DMS53 treated with DMSO at 0.1 percent for 48 hours (cell line): ENCODE measurements at regions not wholly inside any gene's neighbourhood (a gene's known extent, or its start where the extent isn't known, plus 50 kb on each side); places are given as distances from the start of the nearest gene placed in this dataset.

Source experiments
- DNase-seq: peaks from one replicate; lab custom pipeline; 2025; ENCODE audit not compliant: unreplicated experiment; lab: John Stamatoyannopoulos, UW

- DNase-seq, result no peak
Observed at GRCh38 chr10:3016016-3016415, 51.3 kb upstream of the PFKP start.

- DNase-seq, result no peak
Observed at GRCh38 chr10:3014968-3015367, 52.4 kb upstream of the PFKP start.

DNA sequence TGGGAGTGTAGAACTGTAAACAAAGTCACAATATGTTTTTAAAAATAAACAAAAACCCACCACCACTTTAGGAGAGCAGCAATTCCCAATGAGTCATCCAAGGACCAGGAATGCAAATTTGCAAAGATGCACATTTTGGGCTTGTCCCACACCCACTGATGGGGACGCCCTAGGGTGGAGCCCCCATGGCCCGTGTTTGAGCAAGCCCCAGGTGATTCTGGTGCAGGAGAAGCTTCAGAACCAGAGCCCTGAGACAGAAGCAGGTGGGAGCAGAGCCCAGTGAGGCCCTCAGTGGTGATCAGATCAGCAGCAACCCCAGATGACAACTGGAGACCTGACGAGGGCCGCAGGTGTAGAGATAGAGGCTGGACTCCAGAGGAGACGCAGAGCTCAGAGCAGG is 55.1 kb upstream of the PFKP start:
- DNase-seq, result no peak

DNA sequence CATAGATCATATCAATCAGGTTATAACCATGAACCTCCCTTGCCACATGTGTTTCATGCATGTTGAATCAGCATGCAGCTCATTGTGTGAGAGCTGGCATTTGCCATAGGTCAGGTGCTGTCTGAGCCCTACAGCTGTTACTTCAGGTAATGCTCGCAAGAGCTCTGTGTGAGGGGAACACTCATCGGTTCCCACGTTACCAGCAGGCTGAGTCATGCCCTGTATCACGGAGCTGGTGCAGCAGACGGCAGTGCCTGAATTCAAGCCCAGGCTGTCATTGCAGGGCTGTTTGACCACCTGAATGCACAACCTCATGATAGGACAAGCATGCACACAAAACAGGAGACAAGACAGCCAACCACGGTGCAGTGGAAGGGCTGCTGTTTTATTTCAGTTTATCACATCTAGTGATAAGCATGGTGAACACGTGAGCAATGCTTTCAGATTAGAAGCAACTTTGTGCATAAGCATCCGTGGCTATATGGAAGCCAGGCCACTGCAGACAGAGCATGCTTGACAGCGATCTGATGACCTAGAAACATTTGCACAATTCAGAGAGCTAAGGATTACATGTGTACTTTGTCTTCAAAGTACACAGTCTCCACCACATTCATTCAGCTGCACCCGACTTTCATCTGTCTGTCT is 56.4 kb upstream of the PFKP start:
- DNase-seq, result no peak

GRCh38 chr10:3010334-3010733 is 57.0 kb upstream of the PFKP start:
- DNase-seq, result no peak

DNA sequence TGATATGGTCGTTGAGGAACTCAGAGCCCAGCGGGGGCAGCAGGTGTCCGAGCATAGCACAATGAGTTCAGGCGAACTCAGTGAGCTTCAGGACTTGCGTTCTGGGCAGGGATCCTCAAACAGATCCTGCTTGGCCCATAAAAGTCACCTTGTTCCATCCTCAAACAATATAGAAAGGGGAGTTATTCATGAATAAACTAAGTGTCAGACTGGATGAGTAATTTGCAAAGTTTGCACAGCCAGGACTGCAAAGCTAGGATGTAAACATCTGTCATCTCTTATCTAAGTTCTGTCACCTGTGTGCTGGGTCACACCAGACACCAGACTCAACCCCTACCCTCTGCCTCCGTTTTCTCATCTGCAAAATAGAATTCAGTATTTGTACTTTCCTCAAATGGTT is 58.0 kb upstream of the PFKP start:
- DNase-seq, result no peak

DNA sequence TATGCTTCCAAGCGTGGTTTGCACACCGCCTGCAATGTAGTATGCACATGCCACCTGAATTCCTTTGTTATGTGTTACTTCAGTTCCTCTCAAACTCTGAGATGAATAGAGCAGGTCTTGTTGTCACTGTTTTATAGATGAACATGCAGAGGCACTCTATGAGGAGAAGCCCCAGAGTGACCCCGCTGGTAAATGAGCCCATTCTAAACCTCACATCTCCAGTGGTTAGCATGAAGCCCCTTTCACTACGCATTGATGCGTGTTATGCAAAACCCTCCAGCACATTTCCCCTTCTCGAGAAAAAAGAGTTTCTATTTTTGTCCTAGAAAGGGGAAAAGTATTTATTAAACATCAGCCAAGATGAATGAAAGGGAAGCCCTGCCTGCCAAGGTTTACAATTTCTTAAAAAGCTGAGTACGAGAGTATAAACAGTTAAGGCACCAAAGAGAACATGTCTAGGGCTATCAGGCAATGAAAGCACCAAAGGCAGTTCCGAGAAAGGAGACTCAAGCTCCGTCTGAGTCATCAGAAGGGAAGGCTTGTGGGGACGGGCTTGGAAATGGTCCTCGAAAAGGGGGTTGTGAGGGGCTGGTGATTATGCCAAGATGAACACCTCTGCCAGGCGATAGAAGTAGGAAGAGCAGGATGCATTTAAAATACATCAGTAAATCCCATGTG is 58.7 kb upstream of the PFKP start:
- no peak for DNase-seq

DNA sequence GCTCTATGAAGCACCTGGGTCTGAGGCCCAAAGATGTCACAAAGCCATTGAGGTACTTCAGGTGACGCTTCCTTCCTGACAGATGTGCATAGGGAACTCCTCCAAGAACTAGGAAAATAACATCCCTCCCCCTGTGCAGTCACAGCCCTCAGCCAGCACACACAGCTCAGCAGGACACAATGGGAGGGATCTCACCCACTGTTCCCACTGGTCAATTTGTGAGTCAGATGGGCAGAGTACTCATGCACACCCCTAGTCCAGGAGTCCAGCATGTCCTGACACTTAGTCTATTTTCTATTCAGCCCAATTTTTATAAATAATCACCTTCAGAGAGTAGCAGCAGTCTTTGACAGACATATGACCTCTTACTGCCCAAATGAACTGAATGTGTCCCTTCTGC is 60.7 kb upstream of the PFKP start:
- no peak for DNase-seq

- DNase-seq, result no peak
Observed at GRCh38 chr10:3006093-3006492, 61.3 kb upstream of the PFKP start.

- no peak for DNase-seq
Observed at GRCh38 chr10:3002304-3002703, 65.0 kb upstream of the PFKP start.

DNA sequence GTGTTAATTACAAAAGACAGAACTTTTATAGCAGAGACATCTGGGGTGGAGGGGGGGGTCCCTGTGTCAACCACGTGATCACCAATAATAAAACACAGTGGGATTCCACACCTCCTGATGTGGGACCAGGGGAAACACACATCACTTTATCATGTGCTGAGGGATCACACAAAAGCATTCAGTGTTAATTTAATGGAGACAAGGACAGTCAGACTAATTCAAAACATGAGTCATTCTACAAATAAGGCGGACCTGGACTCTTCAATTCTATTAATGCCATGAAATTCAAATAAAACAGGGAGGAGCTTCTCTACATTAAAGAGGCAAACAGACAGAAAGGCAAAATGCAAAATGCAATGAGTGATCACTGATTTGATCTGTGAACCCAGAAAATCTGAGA is 67.3 kb upstream of the PFKP start:
- DNase-seq, result no peak

- DNase-seq, result no peak
Observed at GRCh38 chr10:2994221-2994961, 73.0 kb upstream of the PFKP start.

DNA sequence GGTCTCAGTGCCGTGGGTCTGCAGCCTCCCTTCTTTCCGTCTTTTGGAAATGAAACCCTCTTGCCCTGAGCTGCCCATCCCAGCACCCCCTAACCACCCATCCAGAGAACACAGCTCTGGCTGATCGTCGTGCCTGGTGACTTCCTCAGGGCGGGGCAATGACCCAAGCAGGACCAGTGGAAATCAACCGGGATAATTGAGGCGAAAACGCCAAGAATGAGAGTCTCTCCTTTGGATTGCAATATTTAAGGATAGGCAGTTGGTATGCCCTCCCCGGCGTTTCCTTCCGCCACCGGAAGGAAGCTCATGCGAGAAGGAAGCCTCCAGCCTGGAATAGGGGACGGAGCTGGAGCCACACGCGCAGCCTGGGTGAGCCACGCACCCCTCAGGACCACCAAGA is 73.7 kb upstream of the PFKP start:
- DNase-seq, result no peak

GRCh38 chr10:2992401-2993198 is 74.7 kb upstream of the PFKP start:
- DNase-seq, result no peak

GRCh38 chr10:2990764-2991163 is 76.6 kb upstream of the PFKP start:
- no peak for DNase-seq

DNA sequence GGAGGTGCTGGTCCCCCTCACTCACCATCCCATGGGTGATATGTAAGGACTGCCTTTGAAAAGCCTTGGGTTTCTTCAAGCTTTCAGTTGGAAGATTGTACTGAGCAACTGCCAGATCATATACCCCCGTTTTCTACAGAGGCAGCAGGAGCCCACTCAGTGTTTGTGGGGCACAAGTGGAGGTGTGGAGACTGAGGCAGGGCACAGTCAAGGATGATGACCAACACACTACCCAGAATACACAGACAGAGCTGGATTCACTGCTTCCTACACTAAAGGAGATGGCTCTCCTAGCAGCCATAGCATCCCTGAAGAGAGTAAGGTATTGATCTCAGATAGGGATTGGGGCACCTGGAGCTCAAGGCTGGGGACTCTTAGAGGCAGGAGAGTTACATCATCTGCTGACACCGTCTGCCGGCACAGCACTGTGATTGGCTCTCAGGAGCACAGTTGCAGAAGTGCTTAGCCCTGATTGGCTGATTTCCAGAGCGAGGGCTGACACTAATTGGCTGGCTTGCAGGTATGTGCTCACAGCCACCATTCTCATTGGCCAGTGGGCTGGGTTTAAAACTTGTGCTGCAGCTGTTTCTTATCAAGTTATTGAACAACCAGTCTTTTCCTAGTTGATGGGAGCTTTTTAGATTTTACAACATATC is 77.9 kb upstream of the PFKP start:
- no peak for DNase-seq

DNA sequence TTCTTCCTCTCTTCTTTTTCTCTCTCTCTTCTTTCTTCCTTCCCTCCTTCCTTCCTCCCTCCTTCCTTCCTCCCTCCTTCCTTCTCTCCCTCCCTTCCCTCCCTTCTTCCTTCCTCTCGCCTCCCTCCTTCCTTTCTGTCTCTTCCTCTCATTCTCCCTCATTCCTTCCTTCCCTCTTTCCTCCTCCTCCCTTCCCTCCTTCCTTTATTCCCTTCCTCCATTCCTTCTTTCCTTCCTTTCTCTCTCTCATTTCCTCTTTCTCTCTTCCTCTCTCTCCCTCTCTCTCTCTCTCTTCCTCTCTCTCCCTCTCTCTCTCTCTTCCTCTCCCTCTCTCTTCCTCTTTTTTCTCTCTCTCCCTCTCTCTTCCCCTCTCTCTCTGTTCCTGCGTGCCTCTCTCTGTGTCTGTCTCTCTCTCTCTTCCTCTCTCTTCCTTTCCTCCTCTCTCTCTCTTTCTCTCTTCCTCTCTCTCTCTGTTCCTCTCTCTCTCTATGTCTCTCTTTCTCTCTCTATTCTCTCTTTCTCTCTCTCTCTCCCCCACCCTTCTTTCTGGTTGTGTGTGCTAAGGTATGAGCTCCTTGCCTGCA is 80.1 kb upstream of the PFKP start:
- no peak for DNase-seq

DNA sequence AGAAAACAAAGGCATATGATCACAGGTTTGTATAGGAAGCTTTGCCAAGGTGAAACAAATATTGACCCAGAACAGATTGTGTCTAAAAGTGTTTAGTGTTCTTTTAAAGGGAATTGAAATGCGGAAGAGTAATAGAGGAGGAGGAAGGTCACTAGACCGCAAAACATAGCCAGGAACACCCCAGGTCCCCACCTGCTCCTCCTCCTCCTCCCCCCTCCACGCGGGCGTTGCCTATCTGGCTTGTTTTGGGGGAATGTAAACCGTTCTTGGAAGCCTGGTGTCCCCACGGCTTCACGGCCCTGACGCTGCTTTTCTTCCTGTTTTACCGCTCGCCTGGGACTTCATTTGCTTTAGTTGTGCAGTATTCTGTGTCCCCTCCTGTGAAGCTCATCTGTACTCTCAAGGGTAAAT is 81.0 kb upstream of the PFKP start:
- no peak for DNase-seq

GRCh38 chr10:2985729-2986232 is 81.6 kb upstream of the PFKP start:
- peak; percentile 29 for DNase-seq

DNA sequence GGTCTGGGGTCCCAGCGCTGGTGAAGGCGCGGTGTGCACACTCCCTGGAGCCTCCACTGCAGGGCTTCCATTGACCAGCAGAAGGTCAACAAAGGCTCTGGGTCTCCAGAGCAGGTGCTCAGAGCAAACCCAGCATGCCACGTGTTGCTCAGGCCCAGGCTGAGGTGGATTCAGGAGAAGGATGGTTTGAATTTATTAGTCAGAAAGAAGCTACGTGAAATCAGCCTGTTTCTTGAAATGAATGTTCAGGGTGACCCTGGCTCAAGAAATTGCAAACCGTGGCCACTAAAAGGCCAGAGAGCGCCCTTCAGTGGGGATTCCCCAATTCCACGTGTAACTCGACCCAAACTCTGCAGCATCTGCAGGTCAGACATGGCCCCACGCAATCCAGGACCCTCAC is 82.7 kb upstream of the PFKP start:
- DNase-seq, result no peak

- DNase-seq, result no peak
Observed at GRCh38 chr10:2982146-2982545, 85.2 kb upstream of the PFKP start.
